Astrocyte of the spinal cord (primary cell): ENCODE measurements at regions not wholly inside any gene's neighbourhood (a gene's known extent, or its start where the extent isn't known, plus 50 kb on each side); places are given as distances from the start of the nearest gene placed in this dataset.

Experiments used
- DNase-seq: peaks from one replicate; pipeline ENCODE4 v3.0.0; 2011; ENCODE audit warnings: low read depth, low spot score
- H3K4me3 ChIP-seq: 2 replicates; pipeline ENCODE4 v1.5.1; 2011; ENCODE audit warnings: low read depth, mild to moderate bottlenecking, low read length, moderate library complexity
- in situ Hi-C: cut with HindIII; loops from 2 replicates; pipeline ENCODE4 v1.10.0; 2017; ENCODE audit warnings: low sequenced_read_pairs
- TF ChIP-seq, protein P1 (sequence below): IDR thresholded peaks from 2 replicates; pipeline ENCODE4 v1.5.1; 2012; ENCODE audit warnings: low read depth, mild to moderate bottlenecking, low read length, inconsistent platforms

DNA sequence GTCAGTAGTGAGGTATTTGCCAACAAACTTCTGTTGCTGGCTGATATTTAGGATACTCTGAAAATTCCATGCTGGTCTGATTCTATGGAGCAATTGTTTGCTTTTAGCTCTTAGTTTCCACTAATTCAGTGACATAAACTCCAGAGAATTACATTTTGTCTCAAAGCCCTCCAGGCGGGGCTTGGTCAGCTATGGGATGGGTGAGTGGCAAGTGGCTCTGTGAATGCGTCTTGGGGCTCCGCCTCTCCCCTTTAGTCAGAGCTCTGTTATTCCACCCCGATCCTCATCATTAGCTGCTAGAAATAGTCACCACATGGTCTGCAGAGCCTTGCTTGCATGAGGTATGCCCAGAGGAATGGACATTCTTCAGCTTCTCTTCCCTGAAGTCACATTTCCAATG, 540.6 kb downstream of the QKI start:
- in situ Hi-C loops: no loop called here
- peak; percentile 75 for DNase-seq
- H3K4me3 ChIP-seq: no peak overlapping the region
- TF ChIP-seq, protein P1, sequence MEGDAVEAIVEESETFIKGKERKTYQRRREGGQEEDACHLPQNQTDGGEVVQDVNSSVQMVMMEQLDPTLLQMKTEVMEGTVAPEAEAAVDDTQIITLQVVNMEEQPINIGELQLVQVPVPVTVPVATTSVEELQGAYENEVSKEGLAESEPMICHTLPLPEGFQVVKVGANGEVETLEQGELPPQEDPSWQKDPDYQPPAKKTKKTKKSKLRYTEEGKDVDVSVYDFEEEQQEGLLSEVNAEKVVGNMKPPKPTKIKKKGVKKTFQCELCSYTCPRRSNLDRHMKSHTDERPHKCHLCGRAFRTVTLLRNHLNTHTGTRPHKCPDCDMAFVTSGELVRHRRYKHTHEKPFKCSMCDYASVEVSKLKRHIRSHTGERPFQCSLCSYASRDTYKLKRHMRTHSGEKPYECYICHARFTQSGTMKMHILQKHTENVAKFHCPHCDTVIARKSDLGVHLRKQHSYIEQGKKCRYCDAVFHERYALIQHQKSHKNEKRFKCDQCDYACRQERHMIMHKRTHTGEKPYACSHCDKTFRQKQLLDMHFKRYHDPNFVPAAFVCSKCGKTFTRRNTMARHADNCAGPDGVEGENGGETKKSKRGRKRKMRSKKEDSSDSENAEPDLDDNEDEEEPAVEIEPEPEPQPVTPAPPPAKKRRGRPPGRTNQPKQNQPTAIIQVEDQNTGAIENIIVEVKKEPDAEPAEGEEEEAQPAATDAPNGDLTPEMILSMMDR: no peak

GRCh38 chr6:163954088-163954775, 539.7 kb downstream of the QKI start:
- in situ Hi-C loops: no loop called here
- DNase-seq: no peak
- no peak overlapping the region for H3K4me3 ChIP-seq
- TF ChIP-seq, protein P1: no peak

DNA sequence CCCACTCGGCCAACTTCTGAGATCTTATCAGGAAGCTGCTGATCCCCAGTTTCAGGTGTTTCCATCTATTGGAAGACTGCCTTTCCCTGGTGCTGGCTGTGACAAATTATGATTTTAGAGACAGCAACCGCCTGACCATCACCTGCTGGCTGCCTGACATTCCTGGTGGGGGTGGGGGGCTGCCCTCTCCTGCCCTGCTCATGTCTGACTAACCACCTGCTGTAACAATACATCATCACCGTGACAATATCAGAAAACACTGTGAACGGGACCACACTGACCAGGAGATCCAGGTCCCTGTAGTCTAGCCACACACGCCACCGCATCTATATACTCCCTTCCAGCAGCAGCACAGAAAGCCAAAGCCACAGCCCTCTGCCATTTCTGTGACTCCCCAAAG, 537.5 kb downstream of the QKI start:
- TF ChIP-seq, protein P1: no peak
- in situ Hi-C loops: no loop called here
- DNase-seq: no peak
- no peak overlapping the region for H3K4me3 ChIP-seq

DNA sequence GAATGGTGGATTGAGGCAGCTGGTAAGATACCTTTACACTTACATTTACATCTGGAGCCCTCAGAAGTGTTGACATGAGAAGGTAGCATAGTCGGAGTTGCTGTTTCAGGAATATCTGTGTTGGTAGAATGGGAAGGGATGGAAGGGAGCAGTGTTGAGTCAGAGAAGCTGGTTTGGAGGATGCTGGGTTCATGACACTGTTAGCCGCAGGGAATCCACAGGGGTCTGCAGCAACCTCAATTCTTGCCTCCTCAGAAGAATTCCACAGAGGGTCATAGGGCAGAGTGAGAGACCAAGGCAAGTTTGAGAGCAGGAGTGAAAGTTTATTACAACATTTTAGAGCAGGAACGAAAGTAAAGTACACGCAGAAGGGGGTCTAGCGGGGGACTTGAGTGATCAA, 536.8 kb downstream of the QKI start:
- DNase-seq: peak; percentile 47
- H3K4me3 ChIP-seq: no peak overlapping the region
- TF ChIP-seq, protein P1: no peak
- in situ Hi-C loops: no loop called here

DNA sequence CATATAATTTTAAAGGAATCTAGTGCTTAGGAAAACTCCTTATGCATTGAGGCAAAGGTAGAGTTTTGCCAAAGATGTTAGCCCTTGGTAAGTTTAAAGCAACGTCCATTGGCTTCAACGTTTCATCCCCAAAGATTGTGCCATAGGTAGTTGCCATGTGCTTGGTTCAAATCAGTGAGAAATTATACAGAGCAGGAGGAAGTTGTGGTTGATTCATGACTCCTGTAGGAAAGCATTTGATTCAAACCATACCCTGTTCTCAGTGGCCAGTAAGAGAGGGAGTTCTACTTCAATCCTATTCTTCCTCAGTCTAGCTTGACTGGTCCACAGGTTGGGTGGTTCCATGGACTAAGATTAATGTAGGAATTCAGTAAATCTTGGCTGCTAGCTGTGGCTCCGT, 535.6 kb downstream of the QKI start:
- TF ChIP-seq, protein P1: no peak
- in situ Hi-C loops: no loop called here
- no peak overlapping the region for H3K4me3 ChIP-seq
- DNase-seq: peak; percentile 59

DNA sequence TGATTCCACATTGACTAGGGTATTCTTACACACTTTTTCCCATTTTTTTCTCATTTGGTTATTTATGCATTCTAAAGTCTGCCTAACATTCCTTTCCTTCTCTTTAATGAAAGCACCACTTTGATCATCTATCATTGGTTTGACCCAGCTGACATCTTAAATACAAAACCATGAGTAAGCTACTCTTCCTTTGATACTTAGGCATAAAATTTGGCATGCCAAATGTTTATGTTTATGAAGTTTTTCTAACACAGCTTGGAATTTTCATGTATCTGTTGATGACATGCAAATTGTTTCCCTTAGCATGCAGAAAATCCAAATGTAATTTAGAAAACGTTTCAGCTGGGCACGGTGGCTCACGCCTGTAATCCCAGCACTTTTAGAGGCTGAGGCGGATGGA, 534.9 kb downstream of the QKI start:
- in situ Hi-C loops: no loop called here
- no peak overlapping the region for H3K4me3 ChIP-seq
- no peak for DNase-seq
- TF ChIP-seq, protein P1: no peak

DNA sequence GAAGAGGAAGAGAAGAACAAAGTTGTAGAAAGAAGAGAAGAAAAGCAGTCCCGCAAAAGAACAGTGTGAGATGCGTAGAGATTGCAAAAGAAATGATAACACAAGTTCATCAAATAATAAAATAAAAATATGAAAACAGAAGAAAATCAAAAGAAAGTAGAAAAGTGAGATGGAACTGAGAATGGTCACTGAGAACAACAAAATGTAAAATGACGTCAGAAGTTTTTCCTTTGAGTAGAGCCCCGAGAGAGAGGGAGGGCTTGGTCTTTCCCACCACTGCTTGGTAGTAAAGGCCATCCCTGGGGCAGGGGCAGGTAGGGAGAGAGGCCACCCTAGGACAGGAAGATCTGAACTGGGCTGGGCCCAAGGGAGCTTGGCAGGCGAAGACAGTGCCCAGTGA, 533.7 kb downstream of the QKI start:
- TF ChIP-seq, protein P1: no peak
- DNase-seq: no peak
- H3K4me3 ChIP-seq: no peak overlapping the region
- in situ Hi-C loops: no loop called here
